OCI-LY3 (cell line): ENCODE measurements at regions not wholly inside any gene's neighbourhood (a gene's known extent, or its start where the extent isn't known, plus 50 kb on each side); places are given as distances from the start of the nearest gene placed in this dataset.
A peak's percentile ranks its signal among the peaks of the same experiment; 100 is the strongest.

Experiments
- H2AFZ ChIP-seq: fragments of 200-600, 300-600 bp; shearing (Covaris generic); 2 replicates; pipeline ENCODE4 v1.6.0; 2014; ENCODE audit warnings: antibody characterized with exemption, low read depth, low read length
- H3K27ac ChIP-seq: fragments of 200-600, 300-600 bp; sonication (generic); 2 replicates; pipeline ENCODE4 v1.5.1; 2014; ENCODE audit warnings: mild to moderate bottlenecking, low read length, moderate library complexity, mixed read lengths
- H3K27me3 ChIP-seq: fragments of 200-600, 300-600 bp; sonication (generic); 2 replicates; pipeline ENCODE4 v1.6.1; 2014; ENCODE audit warnings: low read depth, low read length, mixed read lengths
- H3K36me3 ChIP-seq: fragments of 200-600, 300-600 bp; sonication (generic); replicated peaks from 2 replicates; pipeline ENCODE3; 2014; ENCODE audit warnings: low read depth, low read length, mixed read lengths
- H3K4me1 ChIP-seq: fragments of 300-600, 200-600 bp; sonication (generic); 2 replicates; pipeline ENCODE4 v1.6.1; 2014; ENCODE audit warnings: low read length, mixed read lengths
- H3K4me2 ChIP-seq: fragments of 200-600, 300-600 bp; sonication (generic); 2 replicates; pipeline ENCODE4 v1.6.1; 2014; ENCODE audit warnings: low read length, mixed read lengths
- H3K4me3 ChIP-seq: fragments of 300-600, 200-600 bp; sonication (generic); 2 replicates; pipeline ENCODE4 v1.5.1; 2014; ENCODE audit warnings: antibody characterized with exemption, mild to moderate bottlenecking, low read length, moderate library complexity
- H3K79me2 ChIP-seq: fragments of 300-600, 200-600 bp; shearing (Covaris generic); 2 replicates; pipeline ENCODE4 v1.6.1; 2014; ENCODE audit warnings: mild to moderate bottlenecking, low read length, mixed read lengths
- H3K9ac ChIP-seq: fragments of 300-600, 200-600 bp; shearing (Covaris generic); 2 replicates; pipeline ENCODE4 v1.6.0; 2014; ENCODE audit warnings: mild to moderate bottlenecking, low read length, moderate library complexity
- H3K9me3 ChIP-seq: fragments of 200-600, 300-600 bp; shearing (Covaris generic); 2 replicates; pipeline ENCODE4 v1.6.1; 2014; ENCODE audit warnings: low read length, mixed read lengths; ENCODE audit not compliant: insufficient read depth
- H4K20me1 ChIP-seq: fragments of 200-600, 300-600 bp; sonication (generic); 2 replicates; pipeline ENCODE4 v1.6.1; 2016; ENCODE audit warnings: low read length, mixed read lengths; ENCODE audit not compliant: insufficient read depth
- CTCF ChIP-seq: fragments of 200-600, 300-600 bp; sonication (generic); IDR thresholded peaks from 2 replicates; pipeline ENCODE4 v1.5.1; 2014; ENCODE audit warnings: antibody characterized with exemption, low read length, low read depth
- EZH2phosphoT487 ChIP-seq: fragments of 200-600 bp; shearing (Covaris generic); IDR thresholded peaks from 2 replicates; pipeline ENCODE4 v1.6.1; 2018; ENCODE audit warnings: antibody characterized with exemption, mixed run types, low read depth

- H3K27ac ChIP-seq = no peak overlapping the region
- H3K27me3 ChIP-seq = no peaks in the 10 kb centered on the region
- no peak overlapping the region for H3K4me3 ChIP-seq
- peaks cover 5% of the 10 kb centered on the region; the same call in 1 of the 2 replicates for H3K4me1 ChIP-seq
- no peaks in the 10 kb centered on the region for H3K79me2 ChIP-seq
- H2AFZ ChIP-seq = no peak overlapping the region
- no peak overlapping the region for H3K4me2 ChIP-seq
- TF ChIP-seq CTCF (no peak), EZH2phosphoT487 (no peak)
- H3K9me3 ChIP-seq = no peaks in the 10 kb centered on the region
- no peaks in the 10 kb centered on the region for H4K20me1 ChIP-seq
- no peaks in the 10 kb centered on the region for H3K36me3 ChIP-seq
- H3K9ac ChIP-seq = no peak overlapping the region
Measured at GRCh38 chr4:54912155-54912554, 213.2 kb downstream of the KDR start.

GRCh38 chr4:54909961-54910360 is 215.4 kb downstream of the KDR start:
- Histone ChIP-seq H4K20me1 (no peaks in the 10 kb centered on the region), H3K4me1 (peaks cover 5% of the 10 kb centered on the region; the same call in 1 of the 2 replicates), H3K79me2 (no peaks in the 10 kb centered on the region), H3K4me3 (no peak overlapping the region), H3K27ac (no peak overlapping the region), H3K9me3 (no peaks in the 10 kb centered on the region), H3K4me2 (no peak overlapping the region), H2AFZ (no peak overlapping the region), H3K9ac (no peak overlapping the region), H3K27me3 (no peaks in the 10 kb centered on the region), H3K36me3 (no peaks in the 10 kb centered on the region)
- no peak for TF ChIP-seq CTCF
- TF ChIP-seq EZH2phosphoT487 = no peak

GRCh38 chr4:54908763-54909162 is 216.6 kb downstream of the KDR start:
- peak overlapping the region; percentile 41; the same call in 1 of the 2 replicates for H2AFZ ChIP-seq
- TF ChIP-seq EZH2phosphoT487 = no peak
- no peak for TF ChIP-seq CTCF

GRCh38 chr4:54904953-54905352 is 220.4 kb downstream of the KDR start:
- no peak overlapping the region for H2AFZ ChIP-seq
- no peaks in the 10 kb centered on the region for H3K9me3 ChIP-seq
- no peak overlapping the region for H3K27ac ChIP-seq
- H3K36me3 ChIP-seq = no peaks in the 10 kb centered on the region
- no peaks in the 10 kb centered on the region for H3K27me3 ChIP-seq
- no peak overlapping the region for H3K4me2 ChIP-seq
- no peak overlapping the region for H3K4me3 ChIP-seq
- peaks cover 5% of the 10 kb centered on the region; the same call in 1 of the 2 replicates for H3K4me1 ChIP-seq
- H3K9ac ChIP-seq = no peak overlapping the region
- TF ChIP-seq EZH2phosphoT487 (no peak), CTCF (no peak)
- no peaks in the 10 kb centered on the region for H3K79me2 ChIP-seq
- H4K20me1 ChIP-seq = no peaks in the 10 kb centered on the region

More at GRCh38 chr4:54908763-54909162, 216.6 kb downstream of the KDR start:
- Histone ChIP-seq H4K20me1 (no peaks in the 10 kb centered on the region), H3K27me3 (no peaks in the 10 kb centered on the region), H3K4me2 (no peak overlapping the region), H3K9ac (no peak overlapping the region), H3K4me3 (no peak overlapping the region), H3K27ac (no peak overlapping the region), H3K9me3 (no peaks in the 10 kb centered on the region), H3K4me1 (peaks cover 5% of the 10 kb centered on the region; the same call in 1 of the 2 replicates), H3K36me3 (no peaks in the 10 kb centered on the region), H3K79me2 (no peaks in the 10 kb centered on the region)
